Gastrocnemius medialis (tissue), 4 donors: ENCODE measurements at regions not wholly inside any gene's neighbourhood (a gene's known extent, or its start where the extent isn't known, plus 50 kb on each side); places are given as distances from the start of the nearest gene placed in this dataset.
"Not testable (repeated sequence)": the region's sequence is repeated elsewhere in the genome, so short reads cannot be mapped to it uniquely, and the experiment has no call there.

Experiments
- POLR2A ChIP-seq, 2 donors: fragments of 450-650 bp; IDR thresholded peaks; one replicate each; pipeline ENCODE4 v1.6.1; 2017; ENCODE audit warnings: antibody characterized with exemption in 2 of 2, mild to moderate bottlenecking in 2 of 2, moderate library complexity in 2 of 2
- TF ChIP-seq, protein P1 (sequence below), 5 experiments: fragments of 450-650 bp in 3 of 5; fragments of 200-600 bp in 2 of 5; sonication (generic) in 2 of 5; IDR thresholded peaks in 4 of 5; conservative IDR thresholded peaks in 1 of 5; 1 replicate in 4 of 5; 2 replicates in 1 of 5; pipeline ENCODE4 v1.5.1; 2016 to 2019; ENCODE audit warnings: antibody characterized with exemption in 5 of 5, mild to moderate bottlenecking in 3 of 5, moderate library complexity in 3 of 5

GRCh38 chr21:15477773-15478172 is 252.0 kb upstream of the USP25 start:
- TF ChIP-seq, protein P1, sequence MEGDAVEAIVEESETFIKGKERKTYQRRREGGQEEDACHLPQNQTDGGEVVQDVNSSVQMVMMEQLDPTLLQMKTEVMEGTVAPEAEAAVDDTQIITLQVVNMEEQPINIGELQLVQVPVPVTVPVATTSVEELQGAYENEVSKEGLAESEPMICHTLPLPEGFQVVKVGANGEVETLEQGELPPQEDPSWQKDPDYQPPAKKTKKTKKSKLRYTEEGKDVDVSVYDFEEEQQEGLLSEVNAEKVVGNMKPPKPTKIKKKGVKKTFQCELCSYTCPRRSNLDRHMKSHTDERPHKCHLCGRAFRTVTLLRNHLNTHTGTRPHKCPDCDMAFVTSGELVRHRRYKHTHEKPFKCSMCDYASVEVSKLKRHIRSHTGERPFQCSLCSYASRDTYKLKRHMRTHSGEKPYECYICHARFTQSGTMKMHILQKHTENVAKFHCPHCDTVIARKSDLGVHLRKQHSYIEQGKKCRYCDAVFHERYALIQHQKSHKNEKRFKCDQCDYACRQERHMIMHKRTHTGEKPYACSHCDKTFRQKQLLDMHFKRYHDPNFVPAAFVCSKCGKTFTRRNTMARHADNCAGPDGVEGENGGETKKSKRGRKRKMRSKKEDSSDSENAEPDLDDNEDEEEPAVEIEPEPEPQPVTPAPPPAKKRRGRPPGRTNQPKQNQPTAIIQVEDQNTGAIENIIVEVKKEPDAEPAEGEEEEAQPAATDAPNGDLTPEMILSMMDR (IDR thresholded peaks at IDR 0.05 in 4 of 5, conservative IDR thresholded peaks at IDR 0.05 in 1 of 5) = not testable (repeated sequence)
- not testable (repeated sequence) for TF ChIP-seq POLR2A (IDR thresholded peaks at IDR 0.05)
